RKO (cell line): ENCODE measurements at regions not wholly inside any gene's neighbourhood (a gene's known extent, or its start where the extent isn't known, plus 50 kb on each side); places are given as distances from the start of the nearest gene placed in this dataset.
"Not testable (repeated sequence)": the region's sequence is repeated elsewhere in the genome, so short reads cannot be mapped to it uniquely, and the experiment has no call there.

Source experiments
- DNase-seq: peaks from one replicate; pipeline ENCODE4 v3.0.0-alpha.2; 2016; ENCODE audit warnings: low spot score

GRCh38 chr16:48680881-48681280 is 70.9 kb upstream of the N4BP1 start:
- DNase-seq, result no peak

GRCh38 chr16:48676836-48677235 is 66.9 kb upstream of the N4BP1 start:
- no peak for DNase-seq

GRCh38 chr16:48668184-48668583 is 58.2 kb upstream of the N4BP1 start:
- DNase-seq, result not testable (repeated sequence)

GRCh38 chr16:48659940-48660339 is 50.0 kb upstream of the N4BP1 start:
- DNase-seq, result no peak
